H1 (cell line): ENCODE measurements at regions not wholly inside any gene's neighbourhood (a gene's known extent, or its start where the extent isn't known, plus 50 kb on each side); places are given as distances from the start of the nearest gene placed in this dataset.

ENCODE experiments used
- CTCF ChIA-PET: fragments of 300-600 bp; sonication (Branson Sonifier 250); formaldehyde crosslinking; loops from one replicate; lab custom pipeline; 2021; ENCODE audit not compliant: partially characterized antibody; lab: Charles Lee
- POLR2A ChIA-PET: fragments of 300-600 bp; sonication (Branson Sonifier 250); formaldehyde crosslinking; loops from one replicate; lab custom pipeline; 2021; ENCODE audit warnings: inconsistent platforms; ENCODE audit not compliant: partially characterized antibody; lab: Charles Lee
- DNase-seq, 2 experiments: peaks; one replicate each; pipeline versions ENCODE4 v3.0.0 to v3.0.0-alpha.2; 2010 to 2022; ENCODE audit warnings: low spot score in 2 of 2, low read depth in 1 of 2, mixed read lengths in 1 of 2
- FAIRE-seq: peaks from 2 replicates; lab custom pipeline; 2011; peaks lifted over from hg19 to GRCh38; lab: Jason Lieb, UNC
- H2AFZ ChIP-seq: 2 replicates; pipeline ENCODE4 v1.8.1; 2012; ENCODE audit warnings: low read length, inconsistent platforms
- H2AK5ac ChIP-seq: 2 replicates; pipeline ENCODE4 v1.6.1; 2013; ENCODE audit warnings: low read depth, low read length
- H2BK120ac ChIP-seq: replicated peaks from 2 replicates; pipeline ENCODE3; 2013; ENCODE audit warnings: low read depth, low read length, inconsistent platforms
- H2BK12ac ChIP-seq: 2 replicates; pipeline ENCODE4 v1.6.1; 2013; ENCODE audit warnings: low read depth, low read length
- H2BK15ac ChIP-seq: 2 replicates; pipeline ENCODE4 v1.6.1; 2013; ENCODE audit warnings: low read length
- H2BK20ac ChIP-seq: 2 replicates; pipeline ENCODE4 v1.6.1; 2013; ENCODE audit warnings: low read length
- H2BK5ac ChIP-seq: 2 replicates; pipeline ENCODE4 v1.6.1; 2013; ENCODE audit warnings: low read depth, low read length
- H3K14ac ChIP-seq: 2 replicates; pipeline ENCODE4 v1.6.1; 2013; ENCODE audit warnings: inconsistent platforms; ENCODE audit not compliant: insufficient read length
- H3K18ac ChIP-seq: 2 replicates; pipeline ENCODE4 v1.6.1; 2013; ENCODE audit warnings: low read length; ENCODE audit errors: extremely low read depth
- H3K23ac ChIP-seq: 2 replicates; pipeline ENCODE4 v1.6.1; 2013; ENCODE audit warnings: inconsistent platforms; ENCODE audit not compliant: insufficient read length
- H3K23me2 ChIP-seq: 2 replicates; pipeline ENCODE4 v1.6.1; 2013; ENCODE audit warnings: low read depth, low read length
- H3K27ac ChIP-seq: 2 replicates; pipeline ENCODE4 v1.6.1; 2011; ENCODE audit warnings: low read depth, low read length, inconsistent platforms
- H3K27me3 ChIP-seq, 4 experiments: replicated peaks in 1 of 4; 1 replicate in 1 of 4; 2 replicates in 3 of 4; pipeline versions ENCODE4 v1.6.1 to v1.8.1; 2011 to 2013; ENCODE audit warnings: low read length in 3 of 4, mild to moderate bottlenecking in 3 of 4, inconsistent platforms in 2 of 4, mixed read lengths in 2 of 4, moderate library complexity in 1 of 4; ENCODE audit not compliant: control insufficient read depth in 3 of 4, insufficient read depth in 3 of 4; ENCODE audit errors: extremely low read depth in 1 of 4
- H3K36me3 ChIP-seq, 4 experiments: 2 replicates each; pipeline versions ENCODE4 v1.6.1 to v1.8.1; 2011 to 2013; ENCODE audit warnings: mild to moderate bottlenecking in 4 of 4, low read length in 3 of 4, moderate library complexity in 2 of 4, control low read depth in 1 of 4, inconsistent platforms in 1 of 4; ENCODE audit not compliant: insufficient read depth in 4 of 4, control insufficient read depth in 2 of 4
- H3K4ac ChIP-seq: replicated peaks from 2 replicates; pipeline ENCODE3; 2013; ENCODE audit warnings: low read length, low read depth, mixed read lengths, inconsistent platforms; ENCODE audit not compliant: insufficient read length
- H3K4me1 ChIP-seq, 4 experiments: replicated peaks in 1 of 4; 1 replicate in 1 of 4; 2 replicates in 3 of 4; pipeline versions ENCODE4 v1.6.1 to v1.8.1; 2011 to 2013; ENCODE audit warnings: low read length in 3 of 4, inconsistent platforms in 2 of 4, mixed read lengths in 1 of 4; ENCODE audit not compliant: insufficient read depth in 4 of 4, control insufficient read depth in 3 of 4
- H3K4me2 ChIP-seq, 2 experiments: 2 replicates each; pipeline versions ENCODE4 v1.6.1 to v1.8.1; 2011 to 2013; ENCODE audit warnings: low read depth in 2 of 2, low read length in 2 of 2, control low read depth in 1 of 2, inconsistent platforms in 1 of 2, mild to moderate bottlenecking in 1 of 2; ENCODE audit not compliant: insufficient read depth in 1 of 2
- H3K4me3 ChIP-seq, 4 experiments: fragments of 200-600, 300-600 bp in 1 of 4; sonication (generic), shearing (Covaris generic), sonication (Bioruptor Twin) in 1 of 4; 2 replicates each; pipeline versions ENCODE4 v1.5.1 to v1.8.1; 2011 to 2016; ENCODE audit warnings: low read length in 4 of 4, low read depth in 3 of 4, control low read depth in 2 of 4, inconsistent platforms in 2 of 4, mild to moderate bottlenecking in 2 of 4, mixed read lengths in 1 of 4, moderate library complexity in 1 of 4; ENCODE audit not compliant: insufficient read depth in 2 of 4; ENCODE audit errors: extremely low read depth in 1 of 4
- H3K56ac ChIP-seq: replicated peaks from 2 replicates; pipeline ENCODE3; 2013; ENCODE audit warnings: low read depth, mild to moderate bottlenecking, mixed read lengths, low read length, inconsistent platforms; ENCODE audit not compliant: insufficient read length
- H3K79me1 ChIP-seq: 2 replicates; pipeline ENCODE4 v1.6.1; 2013; ENCODE audit warnings: low read depth, low read length, control low read depth
- H3K79me2 ChIP-seq, 2 experiments: 2 replicates each; pipeline versions ENCODE4 v1.6.1 to v1.8.1; 2012 to 2013; ENCODE audit warnings: low read length in 2 of 2, mild to moderate bottlenecking in 2 of 2, inconsistent platforms in 1 of 2; ENCODE audit not compliant: insufficient read depth in 2 of 2, control insufficient read depth in 1 of 2
- H3K9ac ChIP-seq, 4 experiments: replicated peaks in 1 of 4; 1 replicate in 1 of 4; 2 replicates in 3 of 4; pipeline versions ENCODE4 v1.6.1 to v1.8.1; 2011 to 2013; ENCODE audit warnings: low read depth in 3 of 4, low read length in 3 of 4, control low read depth in 2 of 4, mild to moderate bottlenecking in 2 of 4, moderate library complexity in 2 of 4, inconsistent platforms in 1 of 4; ENCODE audit errors: extremely low read depth in 1 of 4
- H3K9me3 ChIP-seq, 2 experiments: 2 replicates each; pipeline versions ENCODE4 v1.6.1 to v1.8.1; 2012 to 2013; ENCODE audit warnings: mild to moderate bottlenecking in 2 of 2, moderate library complexity in 2 of 2, control low read depth in 1 of 2, inconsistent platforms in 1 of 2, low read depth in 1 of 2, low read length in 1 of 2, mixed read lengths in 1 of 2; ENCODE audit not compliant: insufficient read depth in 2 of 2
- H4K20me1 ChIP-seq, 2 experiments: replicated peaks in 1 of 2; 2 replicates each; pipeline versions ENCODE3 to v1.8.1; 2011 to 2013; ENCODE audit warnings: inconsistent platforms in 2 of 2, low read length in 2 of 2, mild to moderate bottlenecking in 1 of 2; ENCODE audit not compliant: insufficient read depth in 2 of 2, control insufficient read depth in 1 of 2
- H4K5ac ChIP-seq: 2 replicates; pipeline ENCODE4 v1.6.1; 2013; ENCODE audit warnings: low read length, low read depth, mixed read lengths, inconsistent platforms; ENCODE audit not compliant: insufficient read length
- H4K8ac ChIP-seq: 2 replicates; pipeline ENCODE4 v1.8.0; 2013; ENCODE audit warnings: mild to moderate bottlenecking, moderate library complexity, low read length, inconsistent platforms; ENCODE audit not compliant: insufficient read depth; ENCODE audit errors: extremely low read depth
- H4K91ac ChIP-seq: replicated peaks from 2 replicates; pipeline ENCODE3; 2013; ENCODE audit warnings: low read length, mixed read lengths, inconsistent platforms; ENCODE audit not compliant: insufficient read length
- CBX8 ChIP-seq: fragments of 300-800, 300-1000 bp; sonication (generic); IDR thresholded peaks from 2 replicates; pipeline ENCODE4 v1.7.1; 2016; ENCODE audit warnings: low read depth, low read length, borderline replicate concordance
- GABPA ChIP-seq: IDR thresholded peaks from 2 replicates; pipeline ENCODE4 v1.6.1; 2011; ENCODE audit warnings: mild to moderate bottlenecking, low read length, moderate library complexity, borderline replicate concordance; ENCODE audit not compliant: insufficient read depth
- MAFK ChIP-seq: IDR thresholded peaks from 2 replicates; pipeline ENCODE4 v1.6.1; 2012; ENCODE audit warnings: low read depth, mild to moderate bottlenecking, improper control_type of control experiment, low read length
- RAD21 ChIP-seq, 2 experiments: IDR thresholded peaks in 1 of 2; conservative IDR thresholded peaks in 1 of 2; 2 replicates each; pipeline ENCODE4 v1.6.1; 2011; ENCODE audit warnings: low read depth in 2 of 2, low read length in 2 of 2, improper control_type of control experiment in 1 of 2, inconsistent platforms in 1 of 2, mild to moderate bottlenecking in 1 of 2, moderate library complexity in 1 of 2
- RBBP5 ChIP-seq: IDR thresholded peaks from 2 replicates; pipeline ENCODE4 v1.7.1; 2012; ENCODE audit warnings: low read depth, mild to moderate bottlenecking, inconsistent platforms, low read length, moderate library complexity, borderline replicate concordance
- RFX5 ChIP-seq: IDR thresholded peaks from 2 replicates; pipeline ENCODE4 v1.6.1; 2011; ENCODE audit warnings: low read depth, low read length, improper control_type of control experiment, borderline replicate concordance
- SIN3A ChIP-seq, 2 experiments: IDR thresholded peaks in 1 of 2; conservative IDR thresholded peaks in 1 of 2; 2 replicates each; pipeline ENCODE4 v1.6.1; 2011 to 2012; ENCODE audit warnings: low read length in 2 of 2, improper control_type of control experiment in 1 of 2, low read depth in 1 of 2, mild to moderate bottlenecking in 1 of 2
- SIRT6 ChIP-seq: IDR thresholded peaks from one replicate; pipeline ENCODE4 v1.7.1; 2012; ENCODE audit warnings: low read length, inconsistent platforms
- TBP ChIP-seq: IDR thresholded peaks from 2 replicates; pipeline ENCODE4 v1.6.1; 2011; ENCODE audit warnings: low read depth, low read length, improper control_type of control experiment
- WGBS, 2 experiments: shearing (Covaris generic) in 1 of 2; methylation state at CpG; one replicate each; pipeline versions ENCODE4 v1.1.6 to v1.1.7; 2013 to 2015; ENCODE audit warnings: low lambda C conversion rate in 2 of 2, mixed read lengths in 2 of 2, inconsistent platforms in 1 of 2, low coverage in 1 of 2, missing lambda C conversion rate in 1 of 2; ENCODE audit not compliant: insufficient replicate concordance in 2 of 2, insufficient coverage in 1 of 2, insufficient read length in 1 of 2; ENCODE audit errors: extremely low coverage in 1 of 2, missing lambda C conversion rate in 1 of 2; 5-methylcytosine and 5-hydroxymethylcytosine counted together
- TF ChIP-seq, protein P1 (sequence below): IDR thresholded peaks from 2 replicates; pipeline ENCODE4 v1.6.1; 2012; ENCODE audit warnings: inconsistent platforms

- Histone ChIP-seq H2AK5ac (no peak overlapping the region), H4K5ac (no peak overlapping the region), H4K8ac (no peak overlapping the region), H4K20me1 (no peaks in the 10 kb centered on the region), H3K23ac (no peak overlapping the region), H3K14ac (no peak overlapping the region), H3K27me3 (no peaks in the 10 kb centered on the region), H3K4me1 (peaks cover 4 to 18% (median 7%) of the 10 kb centered on the region in 4 experiments; a peak in 6 of 7 replicates), H3K18ac (no peak overlapping the region), H3K4me2 (no peak overlapping the region), H3K4me3 (no peak overlapping the region), H2AFZ (no peak overlapping the region), H3K56ac (no peak overlapping the region), H3K9me3 (no peaks in the 10 kb centered on the region), H3K27ac (no peak overlapping the region), H2BK120ac (no peak overlapping the region), H3K79me2 (no peaks in the 10 kb centered on the region), H3K36me3 (no peaks in the 10 kb centered on the region), H2BK12ac (no peak overlapping the region), H4K91ac (no peak overlapping the region), H3K4ac (no peak overlapping the region), H2BK15ac (no peak overlapping the region), H3K9ac (no peak overlapping the region), H2BK5ac (no peak overlapping the region), H2BK20ac (peak overlapping the region; percentile 84; the same call in 1 of the 2 replicates), H3K79me1 (no peaks in the 10 kb centered on the region), H3K23me2 (no peaks in the 10 kb centered on the region)
- POLR2A ChIA-PET, result no interaction called here
- TF ChIP-seq RAD21 (IDR thresholded peaks at IDR 0.05 in 1 of 2, conservative IDR thresholded peaks at IDR 0.05 in 1 of 2; ENCODE audit: low read depth in 2 of 2, low read length in 2 of 2) (no peak), SIRT6 (no peak), GABPA (no peak), RBBP5 (no peak), TBP (no peak), SIN3A (conservative IDR thresholded peaks at IDR 0.05 in 1 of 2, IDR thresholded peaks at IDR 0.05 in 1 of 2; ENCODE audit: low read depth in 1 of 2, low read length in 2 of 2) (no peak), RFX5 (no peak), CBX8 (no peak), MAFK (no peak)
- TF ChIP-seq, protein P1, sequence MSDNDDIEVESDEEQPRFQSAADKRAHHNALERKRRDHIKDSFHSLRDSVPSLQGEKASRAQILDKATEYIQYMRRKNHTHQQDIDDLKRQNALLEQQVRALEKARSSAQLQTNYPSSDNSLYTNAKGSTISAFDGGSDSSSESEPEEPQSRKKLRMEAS, result no peak
- FAIRE-seq (no peak), DNase-seq (no peak)
- CTCF ChIA-PET, result interaction anchor here (0.6 kb wide), 1 partner anchor 444 kb away, joined by 3 read pairs; no protein-coding TSS in a partner anchor
- 80% methylated on average over 2 of the region's 2 CpGs; no CpG with 5 or more reads in 1 of the 2 experiments for WGBS, 2 experiments
These were observed 589.4 kb upstream of the WWC1 start for GRCh38 chr5:167702014-167702413.
